Activated T-helper 17 cell treated with anti-CD3 and anti-CD28 coated beads, Interleukin-2, amount 50 U/mL, for 72 hours (primary cell): ENCODE measurements at regions not wholly inside any gene's neighbourhood (a gene's known extent, or its start where the extent isn't known, plus 50 kb on each side); places are given as distances from the start of the nearest gene placed in this dataset.
"Not testable (repeated sequence)": the region's sequence is repeated elsewhere in the genome, so short reads cannot be mapped to it uniquely, and the experiment has no call there.

Experiments used
- ATAC-seq: fragments of 150-1000 bp; cut with Tn5 transposase; replicated peaks from 2 replicates; pipeline ENCODE4 v1.10.0; 2021; ENCODE audit warnings: mild to moderate bottlenecking, moderate library complexity
- H3K27ac Mint-ChIP-seq: one replicate; pipeline ENCODE4 v1.8.0; 2022; ENCODE audit warnings: mixed read lengths
- H3K27me3 Mint-ChIP-seq: one replicate; pipeline ENCODE4 v1.8.0; 2022; ENCODE audit warnings: mixed read lengths
- H3K36me3 Mint-ChIP-seq: one replicate; pipeline ENCODE4 v1.8.0; 2022; ENCODE audit warnings: low read depth, mild to moderate bottlenecking, mixed read lengths
- H3K4me1 Mint-ChIP-seq: one replicate; pipeline ENCODE4 v1.8.0; 2022; ENCODE audit warnings: mixed read lengths
- H3K4me3 Mint-ChIP-seq: one replicate; pipeline ENCODE4 v1.8.0; 2022; ENCODE audit warnings: mild to moderate bottlenecking, mixed read lengths
- H3K9me3 Mint-ChIP-seq: one replicate; pipeline ENCODE4 v1.8.0; 2022; ENCODE audit warnings: mixed read lengths

DNA sequence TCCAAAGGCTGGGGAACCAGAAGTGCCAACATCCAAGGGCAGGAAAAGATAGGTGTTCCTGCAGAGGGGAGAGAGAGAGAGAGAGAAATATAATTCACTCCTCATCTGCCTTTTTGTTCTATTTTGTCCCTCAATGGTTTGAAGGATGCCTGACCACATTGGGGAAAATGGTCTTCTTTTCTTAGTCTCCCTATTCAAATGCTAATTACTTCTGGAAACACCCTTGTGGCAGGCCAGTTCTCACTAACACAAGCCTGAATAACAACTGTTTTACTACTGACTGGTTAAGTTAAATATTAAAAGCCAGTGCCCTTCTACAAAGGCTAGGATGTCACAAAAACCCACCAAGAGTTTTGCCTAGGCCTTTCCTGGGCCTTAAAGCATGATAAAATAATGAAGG lies 425.4 kb upstream of the HTR1E start:
- no peak overlapping the region for H3K27ac Mint-ChIP-seq
- no peak overlapping the region for H3K4me3 Mint-ChIP-seq
- no peaks in the 10 kb centered on the region for H3K27me3 Mint-ChIP-seq
- no peak for ATAC-seq
- peaks cover 13% of the 10 kb centered on the region for H3K9me3 Mint-ChIP-seq
- no peaks in the 10 kb centered on the region for H3K36me3 Mint-ChIP-seq
- H3K4me1 Mint-ChIP-seq: no peaks in the 10 kb centered on the region

DNA sequence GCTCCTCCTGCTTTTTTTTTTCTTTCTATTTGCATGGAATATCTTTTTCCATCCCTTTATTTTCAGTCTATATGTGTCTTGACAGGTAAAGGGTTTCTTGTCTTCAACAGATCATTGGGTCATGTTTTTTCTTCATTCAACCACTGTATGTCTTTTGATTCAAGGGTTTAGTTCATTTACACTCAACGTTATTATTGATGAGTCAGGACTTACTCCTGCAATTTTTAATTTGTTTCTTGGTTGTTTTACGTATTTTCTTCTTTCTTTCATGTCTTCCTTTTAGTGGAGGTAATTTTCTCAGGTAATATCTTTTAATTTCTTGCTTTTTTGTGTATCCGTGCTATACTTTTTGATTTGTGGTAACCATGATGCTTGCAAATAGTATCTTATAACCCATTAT lies 429.1 kb upstream of the HTR1E start:
- no peak for ATAC-seq
- Mint-ChIP-seq H3K4me3 (no peak overlapping the region), H3K4me1 (no peaks in the 10 kb centered on the region), H3K9me3 (peaks cover 9% of the 10 kb centered on the region), H3K27me3 (no peaks in the 10 kb centered on the region), H3K36me3 (no peaks in the 10 kb centered on the region), H3K27ac (no peak overlapping the region)

DNA sequence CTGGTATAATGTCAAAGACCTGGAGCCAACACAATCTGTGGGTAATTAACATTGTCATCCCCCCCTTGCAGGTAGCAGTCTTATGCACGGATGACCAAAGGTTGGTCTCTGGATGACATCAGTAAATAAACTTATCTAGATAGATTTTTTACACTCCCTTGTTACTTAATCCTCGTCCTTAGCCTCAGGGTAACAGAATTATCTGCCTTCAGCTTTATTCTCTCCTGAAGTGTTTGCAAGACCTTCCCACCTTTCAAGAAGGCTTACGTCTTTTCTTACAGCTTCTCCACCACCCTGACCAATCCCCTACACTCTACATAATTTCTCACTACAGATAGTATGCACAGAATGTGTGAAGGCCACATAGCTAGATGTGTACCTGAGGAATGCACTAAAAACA lies 434.8 kb upstream of the HTR1E start:
- H3K36me3 Mint-ChIP-seq: no peaks in the 10 kb centered on the region
- no peak overlapping the region for H3K4me3 Mint-ChIP-seq
- no peak overlapping the region for H3K27ac Mint-ChIP-seq
- ATAC-seq: no peak
- peaks cover 3% of the 10 kb centered on the region for H3K9me3 Mint-ChIP-seq
- no peaks in the 10 kb centered on the region for H3K4me1 Mint-ChIP-seq
- no peaks in the 10 kb centered on the region for H3K27me3 Mint-ChIP-seq

DNA sequence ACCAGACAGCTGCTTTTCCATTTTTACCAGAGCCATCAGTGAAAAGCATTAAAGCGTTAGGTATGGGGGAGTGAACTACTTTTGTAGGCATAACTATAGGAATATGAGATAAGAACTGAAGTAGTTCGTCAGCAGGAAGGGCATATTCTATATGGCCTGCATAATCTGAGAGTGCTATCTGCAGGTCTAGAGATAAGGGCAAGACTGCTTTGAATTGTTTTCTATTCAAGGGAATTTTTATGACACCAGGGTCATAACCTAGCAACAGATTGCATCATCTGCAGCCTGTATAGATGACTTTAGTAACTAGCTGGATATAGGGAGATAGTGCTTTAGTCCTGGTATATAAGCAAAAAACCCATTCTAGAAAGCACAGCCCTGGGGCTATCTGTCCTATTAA lies 437.3 kb upstream of the HTR1E start:
- Mint-ChIP-seq H3K27ac (no peak overlapping the region), H3K4me3 (no peak overlapping the region), H3K36me3 (no peaks in the 10 kb centered on the region), H3K4me1 (no peaks in the 10 kb centered on the region), H3K9me3 (peaks cover 9% of the 10 kb centered on the region), H3K27me3 (no peaks in the 10 kb centered on the region)
- no peak for ATAC-seq

DNA sequence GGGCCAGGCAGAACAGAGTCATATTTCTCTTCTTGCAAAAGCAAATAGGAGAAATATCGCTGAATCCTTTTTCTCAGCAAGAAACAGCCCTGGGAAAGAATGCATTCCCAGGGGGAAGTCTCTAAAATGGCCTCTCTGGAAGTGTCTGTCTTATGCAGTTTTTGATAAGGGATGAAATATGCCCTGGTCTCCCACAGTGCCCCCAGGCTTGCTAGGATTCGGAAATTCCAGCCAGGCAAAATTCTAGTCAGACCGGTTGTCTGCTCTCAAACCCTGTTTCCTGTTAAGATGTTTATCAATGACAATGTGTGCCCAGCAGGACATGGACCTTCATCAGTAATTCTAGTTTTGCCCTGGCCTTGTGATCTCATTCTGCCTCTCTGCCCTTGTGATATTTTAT lies 448.3 kb upstream of the HTR1E start:
- H3K4me3 Mint-ChIP-seq, H3K4me1 Mint-ChIP-seq, H3K27ac Mint-ChIP-seq, H3K27me3 Mint-ChIP-seq, H3K36me3 Mint-ChIP-seq, ATAC-seq: not testable (repeated sequence)
- H3K9me3 Mint-ChIP-seq: peaks cover 17% of the 10 kb centered on the region

DNA sequence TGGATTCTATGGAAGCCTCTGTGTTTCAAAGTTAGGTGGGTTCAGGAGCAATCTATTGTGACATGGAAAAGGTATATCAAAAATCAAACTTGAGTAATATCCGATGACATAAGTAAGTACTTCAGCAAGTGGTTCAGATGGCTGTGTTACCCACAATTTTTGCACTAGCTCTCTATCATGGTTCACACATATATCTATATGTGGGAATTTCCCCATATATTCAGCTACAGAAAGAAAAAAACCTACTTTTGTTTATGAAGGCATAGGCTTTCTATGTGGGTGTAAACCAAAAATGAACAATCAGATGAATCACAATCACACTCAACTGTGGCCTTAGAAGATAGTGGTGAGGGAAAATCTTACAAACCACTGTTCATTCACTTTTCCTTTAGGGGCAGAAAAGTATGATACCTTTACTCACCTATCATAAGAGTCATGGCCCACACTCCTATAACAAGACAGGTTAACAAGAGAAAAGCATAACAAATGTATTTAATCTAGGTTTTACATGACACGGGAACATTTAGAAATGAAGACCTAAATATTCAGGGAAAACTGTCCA lies 449.6 kb upstream of the HTR1E start:
- H3K9me3 Mint-ChIP-seq: peaks cover 17% of the 10 kb centered on the region
- H3K27me3 Mint-ChIP-seq: no peaks in the 10 kb centered on the region
- no peaks in the 10 kb centered on the region for H3K36me3 Mint-ChIP-seq
- no peak overlapping the region for H3K4me3 Mint-ChIP-seq
- ATAC-seq: peak; percentile 48
- no peak overlapping the region for H3K27ac Mint-ChIP-seq
- no peaks in the 10 kb centered on the region for H3K4me1 Mint-ChIP-seq

DNA sequence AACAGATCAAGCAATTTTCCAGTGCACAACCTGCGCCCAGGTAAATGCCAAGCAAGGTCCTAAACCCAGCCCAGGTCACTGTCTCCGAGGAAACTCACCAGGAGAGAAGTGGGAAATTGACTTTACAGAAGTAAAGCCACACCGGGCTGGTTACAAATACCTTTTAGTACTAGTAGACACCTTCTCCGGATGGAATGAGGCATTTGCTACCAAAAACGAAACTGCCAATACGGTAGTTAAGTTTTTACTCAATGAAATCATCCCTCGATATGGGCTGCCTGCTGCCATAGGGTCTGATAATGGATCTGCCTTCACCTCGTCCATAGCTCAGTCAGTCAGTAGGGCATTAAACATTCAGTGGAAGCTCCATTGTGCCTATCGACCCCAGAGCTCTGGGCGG lies 459.0 kb upstream of the HTR1E start:
- H3K36me3 Mint-ChIP-seq, H3K4me1 Mint-ChIP-seq, H3K27ac Mint-ChIP-seq, H3K9me3 Mint-ChIP-seq, H3K27me3 Mint-ChIP-seq, ATAC-seq, H3K4me3 Mint-ChIP-seq: not testable (repeated sequence)

DNA sequence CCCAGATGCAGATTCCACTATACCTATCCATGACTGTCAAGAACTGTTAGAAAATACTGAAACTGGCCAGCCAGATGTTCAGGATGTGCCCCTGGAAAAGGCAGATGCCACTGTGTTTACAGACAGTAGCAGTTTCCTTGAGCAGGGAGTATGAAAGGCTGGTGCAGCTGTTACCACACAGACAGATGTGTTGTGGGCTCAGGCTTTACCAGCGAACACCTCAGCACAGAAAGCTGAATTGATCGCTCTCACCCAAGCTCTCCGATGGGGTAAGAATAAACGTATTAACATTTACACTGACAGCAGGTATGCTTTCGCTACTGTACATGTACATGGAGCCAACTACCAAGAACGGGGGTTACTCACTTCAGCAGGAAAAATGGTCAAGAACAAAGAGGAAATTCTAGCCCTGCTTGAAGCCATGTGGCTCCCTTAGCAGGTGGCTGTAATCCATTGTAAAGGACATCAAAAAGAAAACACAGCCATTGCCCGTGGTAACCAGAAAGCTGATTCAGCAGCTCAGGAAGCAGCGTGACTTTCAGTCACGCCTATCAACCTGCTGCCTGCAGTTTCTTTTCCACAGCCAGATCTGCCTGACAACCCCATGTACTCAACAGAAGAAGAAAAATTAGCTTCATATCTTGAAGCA lies 459.7 kb upstream of the HTR1E start:
- no peaks in the 10 kb centered on the region for H3K4me1 Mint-ChIP-seq
- no peak for ATAC-seq
- H3K4me3 Mint-ChIP-seq: no peak overlapping the region
- no peaks in the 10 kb centered on the region for H3K9me3 Mint-ChIP-seq
- no peak overlapping the region for H3K27ac Mint-ChIP-seq
- no peaks in the 10 kb centered on the region for H3K27me3 Mint-ChIP-seq
- no peaks in the 10 kb centered on the region for H3K36me3 Mint-ChIP-seq

DNA sequence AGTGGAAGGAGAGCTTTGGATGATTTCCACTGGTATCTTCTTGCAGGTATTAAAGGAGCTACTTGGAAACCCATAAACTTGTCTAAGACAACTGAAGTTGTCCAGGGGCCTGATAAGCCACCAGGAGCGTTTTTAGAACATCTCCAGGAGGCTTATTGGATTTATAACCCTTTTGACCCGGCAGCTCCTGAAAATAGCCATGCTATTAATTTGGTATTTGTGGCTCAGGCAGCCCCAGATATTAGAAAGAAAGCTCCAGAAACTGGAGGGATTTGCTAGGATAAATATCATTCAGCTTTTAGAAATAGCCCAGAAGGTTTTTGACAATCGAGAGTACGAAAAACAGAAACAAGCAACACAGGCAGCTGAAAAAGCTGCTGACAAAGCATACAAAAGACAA lies 461.0 kb upstream of the HTR1E start:
- no peaks in the 10 kb centered on the region for H3K4me1 Mint-ChIP-seq
- H3K4me3 Mint-ChIP-seq: no peak overlapping the region
- no peak for ATAC-seq
- no peaks in the 10 kb centered on the region for H3K36me3 Mint-ChIP-seq
- H3K27me3 Mint-ChIP-seq: no peaks in the 10 kb centered on the region
- no peaks in the 10 kb centered on the region for H3K9me3 Mint-ChIP-seq
- H3K27ac Mint-ChIP-seq: no peak overlapping the region

DNA sequence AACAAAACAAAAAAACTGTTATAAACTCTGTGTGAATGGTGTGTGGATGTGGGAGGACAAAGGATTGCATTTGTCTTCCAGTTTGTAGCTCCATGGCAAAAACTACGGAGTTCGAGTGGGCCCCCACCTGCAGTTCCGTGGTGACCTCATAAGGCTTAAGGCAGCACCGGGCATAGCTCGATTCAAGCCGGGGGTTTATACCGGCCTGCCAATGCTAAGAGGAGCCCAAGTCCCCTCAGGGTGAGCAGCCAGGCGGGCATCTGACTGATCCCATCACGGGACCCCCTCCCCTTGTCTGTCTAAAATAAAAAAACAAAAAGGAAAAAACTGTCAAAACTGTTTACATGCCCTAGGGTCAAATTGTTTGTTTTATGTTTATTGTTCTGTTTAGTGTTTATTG lies 463.2 kb upstream of the HTR1E start:
- Mint-ChIP-seq H3K4me1 (no peaks in the 10 kb centered on the region), H3K9me3 (no peaks in the 10 kb centered on the region), H3K36me3 (no peaks in the 10 kb centered on the region), H3K27me3 (no peaks in the 10 kb centered on the region), H3K27ac (no peak overlapping the region), H3K4me3 (no peak overlapping the region)
- no peak for ATAC-seq

DNA sequence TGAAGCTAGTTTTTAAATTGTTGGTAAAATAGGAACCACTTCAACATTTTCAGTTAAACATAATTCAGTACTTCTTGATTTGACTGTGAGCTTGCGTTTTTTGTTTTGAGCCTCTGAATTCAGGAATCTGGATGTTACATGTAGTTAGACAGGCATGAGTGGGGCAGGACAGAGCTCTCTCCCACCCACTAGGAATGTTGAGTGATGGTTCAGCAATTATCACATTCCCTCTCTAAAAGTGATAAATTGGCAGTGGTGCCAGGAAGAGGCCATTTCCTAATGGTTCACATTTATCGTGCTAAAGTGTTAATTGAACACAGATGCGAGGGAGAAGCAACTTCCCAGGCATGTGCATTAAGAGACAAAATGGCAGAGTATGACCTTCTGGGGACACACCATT lies 465.5 kb upstream of the HTR1E start:
- no peaks in the 10 kb centered on the region for H3K36me3 Mint-ChIP-seq
- no peaks in the 10 kb centered on the region for H3K9me3 Mint-ChIP-seq

DNA sequence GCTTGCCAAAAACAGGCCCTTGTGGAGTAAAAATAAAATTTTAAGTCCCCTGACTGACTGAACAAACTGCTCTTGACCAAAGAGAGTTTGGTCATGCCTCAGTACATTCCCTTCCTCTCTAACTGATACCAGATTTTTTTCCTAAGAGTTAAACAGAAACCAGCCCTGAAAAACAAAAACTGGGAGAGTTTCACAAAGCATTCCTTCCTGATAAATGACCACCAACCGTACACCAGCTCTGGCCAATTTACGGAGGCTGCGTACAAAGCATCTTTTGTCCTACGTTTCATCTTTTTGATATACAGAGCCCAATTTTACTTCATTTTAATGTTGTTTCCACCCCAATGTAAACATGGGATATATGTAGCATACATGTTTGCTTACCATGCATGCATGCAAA lies 477.4 kb upstream of the HTR1E start:
- no peaks in the 10 kb centered on the region for H3K36me3 Mint-ChIP-seq
- no peaks in the 10 kb centered on the region for H3K27me3 Mint-ChIP-seq
- H3K4me3 Mint-ChIP-seq: no peak overlapping the region
- peaks cover 6% of the 10 kb centered on the region for H3K9me3 Mint-ChIP-seq
- H3K27ac Mint-ChIP-seq: no peak overlapping the region
- H3K4me1 Mint-ChIP-seq: no peaks in the 10 kb centered on the region
- ATAC-seq: no peak

More for the DNA sequence above, 465.5 kb upstream of the HTR1E start:
- ATAC-seq: no peak
- Mint-ChIP-seq H3K4me1 (no peaks in the 10 kb centered on the region), H3K4me3 (no peak overlapping the region), H3K27ac (no peak overlapping the region), H3K27me3 (no peaks in the 10 kb centered on the region)

DNA sequence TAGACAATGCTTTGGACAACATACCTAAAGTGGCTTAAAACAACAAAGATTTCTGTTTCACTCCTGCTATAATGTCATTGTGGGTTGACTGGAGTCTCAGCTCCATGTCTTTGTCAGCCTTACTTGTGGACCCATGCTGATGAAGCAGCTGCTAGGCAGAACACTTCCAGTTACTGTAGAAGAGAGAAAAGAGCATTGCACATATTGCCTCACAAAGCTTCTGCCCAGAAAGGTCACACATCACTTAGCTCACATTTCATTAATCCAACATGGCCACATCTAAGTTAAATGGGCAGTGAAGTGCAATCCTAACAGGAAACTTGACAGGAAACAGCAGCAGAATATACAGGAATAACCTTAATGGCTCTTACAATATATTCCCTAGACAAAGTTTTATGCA lies 480.5 kb upstream of the HTR1E start:
- Mint-ChIP-seq H3K4me1 (no peaks in the 10 kb centered on the region), H3K9me3 (peaks cover 17% of the 10 kb centered on the region), H3K27ac (no peak overlapping the region), H3K27me3 (no peaks in the 10 kb centered on the region), H3K36me3 (no peaks in the 10 kb centered on the region), H3K4me3 (no peak overlapping the region)
- ATAC-seq: no peak

DNA sequence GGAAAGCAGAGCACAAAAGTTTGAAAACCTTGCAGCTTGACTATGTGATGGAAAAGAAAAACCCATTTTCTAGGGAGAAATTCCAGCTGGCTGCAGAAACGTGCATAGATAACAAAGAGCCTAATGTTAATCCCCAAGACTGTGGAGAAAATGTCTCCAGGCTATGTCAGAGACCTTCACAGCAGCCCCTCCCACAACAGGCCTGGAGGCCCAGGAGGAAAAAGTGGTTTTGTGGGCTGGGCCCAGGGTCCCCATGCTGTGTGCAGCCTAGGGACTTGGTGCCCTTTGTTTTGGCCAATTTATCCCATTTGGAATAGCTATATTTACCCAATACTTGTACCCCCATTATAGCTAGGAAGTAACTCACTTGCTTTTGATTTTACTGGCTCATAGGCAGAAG lies 484.1 kb upstream of the HTR1E start:
- no peak overlapping the region for H3K4me3 Mint-ChIP-seq
- peaks cover 17% of the 10 kb centered on the region for H3K9me3 Mint-ChIP-seq
- H3K27ac Mint-ChIP-seq: no peak overlapping the region
- no peaks in the 10 kb centered on the region for H3K4me1 Mint-ChIP-seq
- no peaks in the 10 kb centered on the region for H3K27me3 Mint-ChIP-seq
- H3K36me3 Mint-ChIP-seq: no peaks in the 10 kb centered on the region
- no peak for ATAC-seq

DNA sequence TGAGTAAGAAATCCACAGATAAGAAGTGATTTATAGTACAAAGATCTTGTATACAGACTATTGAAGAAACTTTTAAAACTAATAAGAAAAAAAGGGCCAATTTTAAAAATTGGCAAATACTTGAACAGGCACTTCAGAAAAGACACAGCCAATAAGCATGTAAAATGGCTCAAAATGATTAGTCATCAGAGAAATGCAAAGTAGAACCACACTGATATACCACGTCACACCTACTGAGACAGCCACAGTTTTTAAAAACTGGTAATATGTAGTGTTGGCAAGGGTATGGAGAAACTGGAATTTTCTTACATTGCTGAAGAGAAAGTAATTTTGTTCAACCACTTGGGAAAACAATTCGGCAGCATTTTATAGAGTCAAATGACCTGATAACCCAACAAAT lies 488.9 kb upstream of the HTR1E start:
- Mint-ChIP-seq H3K36me3 (no peaks in the 10 kb centered on the region), H3K27me3 (no peaks in the 10 kb centered on the region), H3K4me1 (no peaks in the 10 kb centered on the region), H3K9me3 (peaks cover 16% of the 10 kb centered on the region), H3K4me3 (no peak overlapping the region), H3K27ac (no peak overlapping the region)
- no peak for ATAC-seq

DNA sequence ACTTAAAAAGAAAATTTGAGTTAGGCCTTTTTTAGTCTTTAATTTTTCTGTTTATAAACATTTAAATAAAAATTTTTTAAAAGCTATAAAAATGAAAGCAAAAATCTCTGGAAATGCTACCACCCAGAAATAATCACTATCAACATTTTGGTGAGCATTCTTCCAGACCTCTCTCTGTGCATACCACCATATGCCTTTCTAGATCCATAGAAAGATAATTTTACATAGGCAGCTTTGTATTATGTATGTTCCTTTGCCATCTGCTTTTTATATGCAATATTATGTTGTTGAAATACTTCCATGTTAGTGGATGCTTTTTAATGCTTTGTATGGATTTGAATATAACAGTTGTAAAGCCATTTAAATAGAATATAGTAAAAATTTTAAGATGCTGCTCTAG lies 496.7 kb upstream of the HTR1E start:
- Mint-ChIP-seq H3K9me3 (peaks cover 10% of the 10 kb centered on the region), H3K27ac (no peak overlapping the region), H3K4me1 (no peaks in the 10 kb centered on the region), H3K4me3 (no peak overlapping the region), H3K27me3 (no peaks in the 10 kb centered on the region), H3K36me3 (no peaks in the 10 kb centered on the region)
- no peak for ATAC-seq
